Vagina (tissue), 2 donors: ENCODE measurements at regions not wholly inside any gene's neighbourhood (a gene's known extent, or its start where the extent isn't known, plus 50 kb on each side); places are given as distances from the start of the nearest gene placed in this dataset.

Source experiments
- DNase-seq, 2 donors: peaks; one replicate each; pipeline ENCODE4 v3.0.0-alpha.2; 2017; ENCODE audit errors: extremely low spot score in 2 of 2
- H3K27ac ChIP-seq: fragments of 200-600 bp; sonication (generic); one replicate; pipeline ENCODE4 v1.5.1; 2019
- H3K27me3 ChIP-seq: fragments of 200-600 bp; sonication (generic); one replicate; pipeline ENCODE4 v1.5.1; 2019
- H3K36me3 ChIP-seq, 2 donors: fragments of 200-600 bp; sonication (generic); one replicate each; pipeline ENCODE4 v1.5.1; 2017 to 2019
- H3K4me1 ChIP-seq: fragments of 200-600 bp; sonication (generic); one replicate; pipeline ENCODE4 v1.5.1; 2019
- H3K4me3 ChIP-seq, 2 donors: fragments of 200-600 bp; sonication (generic); 1 replicate in 1 of 2; 2 replicates in 1 of 2; pipeline ENCODE4 v1.5.1; 2016 to 2019
- H3K9me3 ChIP-seq: fragments of 200-600 bp; sonication (generic); one replicate; pipeline ENCODE4 v1.5.1; 2019
- POLR2A ChIP-seq, 2 donors: fragments of 450-650 bp; IDR thresholded peaks; one replicate each; pipeline ENCODE4 v1.6.1; 2017; ENCODE audit warnings: antibody characterized with exemption in 2 of 2, mild to moderate bottlenecking in 2 of 2, moderate library complexity in 2 of 2
- POLR2AphosphoS5 ChIP-seq, 2 donors: sonication (generic); formaldehyde crosslinking; IDR thresholded peaks; one replicate each; pipeline ENCODE4 v1.9.0; 2017; ENCODE audit warnings: antibody characterized with exemption in 2 of 2, mild to moderate bottlenecking in 2 of 2, low read depth in 1 of 2; ENCODE audit not compliant: insufficient read depth in 1 of 2
- intact Hi-C: fragments of 100-400 bp; cut with DNase I; formaldehyde crosslinking; loops from one replicate; pipeline ENCODE4 v1.15.1; 2023
- TF ChIP-seq, protein P1 (sequence below), 3 experiments: fragments of 450-650 bp in 2 of 3; fragments of 200-600 bp in 1 of 3; sonication (generic) in 1 of 3; IDR thresholded peaks; one replicate each; pipeline ENCODE4 v1.5.1; 2017 to 2019; ENCODE audit warnings: antibody characterized with exemption in 3 of 3, mild to moderate bottlenecking in 2 of 3, moderate library complexity in 2 of 3

DNA sequence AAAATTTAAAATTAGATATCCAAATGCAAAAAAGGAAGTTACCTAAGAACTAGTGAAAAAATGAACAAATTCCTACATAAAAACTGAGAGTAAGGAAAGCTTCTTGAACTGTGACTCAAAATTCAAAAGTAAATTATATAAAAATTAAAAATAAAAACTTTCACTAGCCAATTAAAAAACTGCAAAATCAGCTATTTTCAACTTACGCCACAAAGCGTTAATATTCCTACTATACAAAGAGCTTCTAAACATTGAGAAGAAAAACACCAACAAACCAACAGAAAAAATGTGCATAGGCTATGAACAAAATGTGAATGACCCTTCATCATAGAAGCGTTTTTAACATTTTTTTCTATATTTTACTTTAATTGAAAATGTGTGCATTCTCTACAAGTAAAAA lies 445.7 kb downstream of the CDH2 start:
- intact Hi-C loops, result no loop called here
- Histone ChIP-seq H3K4me3 (no peak overlapping the region), H3K27me3 (no peaks in the 10 kb centered on the region), H3K4me1 (no peaks in the 10 kb centered on the region), H3K9me3 (no peaks in the 10 kb centered on the region), H3K36me3 (no peaks in the 10 kb centered on the region), H3K27ac (no peak overlapping the region)
- TF ChIP-seq POLR2AphosphoS5 (IDR thresholded peaks at IDR 0.05; ENCODE audit: insufficient read depth in 1 of 2, low read depth in 1 of 2) (no peak), POLR2A (IDR thresholded peaks at IDR 0.05) (no peak)
- TF ChIP-seq, protein P1, sequence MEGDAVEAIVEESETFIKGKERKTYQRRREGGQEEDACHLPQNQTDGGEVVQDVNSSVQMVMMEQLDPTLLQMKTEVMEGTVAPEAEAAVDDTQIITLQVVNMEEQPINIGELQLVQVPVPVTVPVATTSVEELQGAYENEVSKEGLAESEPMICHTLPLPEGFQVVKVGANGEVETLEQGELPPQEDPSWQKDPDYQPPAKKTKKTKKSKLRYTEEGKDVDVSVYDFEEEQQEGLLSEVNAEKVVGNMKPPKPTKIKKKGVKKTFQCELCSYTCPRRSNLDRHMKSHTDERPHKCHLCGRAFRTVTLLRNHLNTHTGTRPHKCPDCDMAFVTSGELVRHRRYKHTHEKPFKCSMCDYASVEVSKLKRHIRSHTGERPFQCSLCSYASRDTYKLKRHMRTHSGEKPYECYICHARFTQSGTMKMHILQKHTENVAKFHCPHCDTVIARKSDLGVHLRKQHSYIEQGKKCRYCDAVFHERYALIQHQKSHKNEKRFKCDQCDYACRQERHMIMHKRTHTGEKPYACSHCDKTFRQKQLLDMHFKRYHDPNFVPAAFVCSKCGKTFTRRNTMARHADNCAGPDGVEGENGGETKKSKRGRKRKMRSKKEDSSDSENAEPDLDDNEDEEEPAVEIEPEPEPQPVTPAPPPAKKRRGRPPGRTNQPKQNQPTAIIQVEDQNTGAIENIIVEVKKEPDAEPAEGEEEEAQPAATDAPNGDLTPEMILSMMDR (IDR thresholded peaks at IDR 0.05), result no peak
- DNase-seq, result no peak

GRCh38 chr18:27728659-27729058 lies 448.3 kb downstream of the CDH2 start:
- TF ChIP-seq, protein P1 (IDR thresholded peaks at IDR 0.05), result no peak
- TF ChIP-seq POLR2AphosphoS5 (IDR thresholded peaks at IDR 0.05; ENCODE audit: insufficient read depth in 1 of 2, low read depth in 1 of 2) (no peak), POLR2A (IDR thresholded peaks at IDR 0.05) (no peak)
- intact Hi-C loops, result no loop called here
- H3K4me1 ChIP-seq, result no peaks in the 10 kb centered on the region

GRCh38 chr18:27724362-27724761 lies 452.6 kb downstream of the CDH2 start:
- no peak overlapping the region for H3K27ac ChIP-seq
- TF ChIP-seq POLR2AphosphoS5 (IDR thresholded peaks at IDR 0.05; ENCODE audit: insufficient read depth in 1 of 2, low read depth in 1 of 2) (no peak), POLR2A (IDR thresholded peaks at IDR 0.05) (no peak)
- TF ChIP-seq, protein P1 (IDR thresholded peaks at IDR 0.05), result no peak
- no peak overlapping the region for H3K4me3 ChIP-seq
- H3K9me3 ChIP-seq, result no peaks in the 10 kb centered on the region
- H3K36me3 ChIP-seq, result no peaks in the 10 kb centered on the region
- H3K27me3 ChIP-seq, result no peaks in the 10 kb centered on the region
- no peaks in the 10 kb centered on the region for H3K4me1 ChIP-seq
- DNase-seq, result no peak
- intact Hi-C loops, result no loop called here

More at GRCh38 chr18:27728659-27729058, 448.3 kb downstream of the CDH2 start:
- Histone ChIP-seq H3K27me3 (no peaks in the 10 kb centered on the region), H3K27ac (no peak overlapping the region), H3K4me3 (no peak overlapping the region), H3K9me3 (no peaks in the 10 kb centered on the region), H3K36me3 (no peaks in the 10 kb centered on the region)
- no peak for DNase-seq

- intact Hi-C loops, result no loop called here
- H3K9me3 ChIP-seq, result no peaks in the 10 kb centered on the region
- no peak for DNase-seq
- TF ChIP-seq POLR2A (IDR thresholded peaks at IDR 0.05) (no peak), POLR2AphosphoS5 (IDR thresholded peaks at IDR 0.05; ENCODE audit: insufficient read depth in 1 of 2, low read depth in 1 of 2) (no peak)
- TF ChIP-seq, protein P1 (IDR thresholded peaks at IDR 0.05), result no peak
- no peak overlapping the region for H3K27ac ChIP-seq
- H3K36me3 ChIP-seq, result no peaks in the 10 kb centered on the region
- no peaks in the 10 kb centered on the region for H3K27me3 ChIP-seq
- H3K4me1 ChIP-seq, result no peaks in the 10 kb centered on the region
- H3K4me3 ChIP-seq, result no peak overlapping the region
Observed at GRCh38 chr18:27723168-27723567, 453.8 kb downstream of the CDH2 start.

- Histone ChIP-seq H3K4me3 (no peak overlapping the region), H3K36me3 (no peaks in the 10 kb centered on the region), H3K9me3 (no peaks in the 10 kb centered on the region), H3K27me3 (no peaks in the 10 kb centered on the region), H3K4me1 (no peaks in the 10 kb centered on the region), H3K27ac (no peak overlapping the region)
- intact Hi-C loops, result no loop called here
- no peak for DNase-seq
- TF ChIP-seq, protein P1 (IDR thresholded peaks at IDR 0.05), result no peak
- TF ChIP-seq POLR2A (IDR thresholded peaks at IDR 0.05), result no peak
- TF ChIP-seq POLR2AphosphoS5 (IDR thresholded peaks at IDR 0.05; ENCODE audit: insufficient read depth in 1 of 2, low read depth in 1 of 2), result no peak
Observed at GRCh38 chr18:27719680-27720079, 457.2 kb downstream of the CDH2 start.
